Ramos (cell line): ENCODE measurements at regions not wholly inside any gene's neighbourhood (a gene's known extent, or its start where the extent isn't known, plus 50 kb on each side); places are given as distances from the start of the nearest gene placed in this dataset.
"Not testable (repeated sequence)": the region's sequence is repeated elsewhere in the genome, so short reads cannot be mapped to it uniquely, and the experiment has no call there.

ENCODE experiments used
- in situ Hi-C: fragments of 300-500 bp; cut with MboI; formaldehyde crosslinking; loops from one replicate; pipeline ENCODE4 v1.14.3; 2022; ENCODE audit warnings: low sequenced_read_pairs; ENCODE audit not compliant: unreplicated experiment

DNA sequence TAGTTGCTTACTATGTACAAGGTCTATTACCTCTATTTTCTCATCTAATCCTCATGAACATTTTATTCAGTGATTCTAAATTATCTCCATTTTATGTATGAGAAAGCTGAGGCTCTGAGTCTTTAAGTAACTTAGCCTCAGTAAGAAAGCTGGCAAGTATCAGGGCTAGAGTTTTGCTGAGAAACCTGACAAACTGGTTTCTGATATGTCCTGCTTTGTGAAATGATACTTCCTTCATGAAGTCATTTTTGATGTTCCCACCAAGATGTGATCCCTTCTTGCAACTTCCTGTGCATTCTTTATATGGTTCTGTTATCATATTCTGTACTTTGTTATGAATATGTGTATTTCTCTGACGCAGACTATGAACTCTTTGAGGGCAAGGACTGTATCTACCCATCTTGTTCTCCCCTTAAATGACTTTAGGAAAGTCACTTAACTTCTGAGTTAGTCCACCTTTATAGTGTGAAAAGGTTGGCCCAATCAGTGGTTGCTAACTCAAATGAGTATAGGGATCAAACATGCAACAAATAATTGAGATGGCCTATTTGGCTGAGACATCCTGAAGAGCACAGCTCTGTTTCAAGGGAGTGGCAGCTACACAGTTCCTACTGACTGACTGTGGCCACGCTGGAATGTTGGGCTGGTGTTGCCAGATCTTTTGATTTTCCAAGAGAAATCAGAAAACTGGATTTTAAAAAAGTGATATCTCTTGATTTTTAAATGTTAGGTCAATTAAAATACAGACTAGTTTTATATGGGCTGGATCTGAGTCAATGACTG lies 127.9 kb upstream of the AMOT start:
- in situ Hi-C loops, result no loop called here

DNA sequence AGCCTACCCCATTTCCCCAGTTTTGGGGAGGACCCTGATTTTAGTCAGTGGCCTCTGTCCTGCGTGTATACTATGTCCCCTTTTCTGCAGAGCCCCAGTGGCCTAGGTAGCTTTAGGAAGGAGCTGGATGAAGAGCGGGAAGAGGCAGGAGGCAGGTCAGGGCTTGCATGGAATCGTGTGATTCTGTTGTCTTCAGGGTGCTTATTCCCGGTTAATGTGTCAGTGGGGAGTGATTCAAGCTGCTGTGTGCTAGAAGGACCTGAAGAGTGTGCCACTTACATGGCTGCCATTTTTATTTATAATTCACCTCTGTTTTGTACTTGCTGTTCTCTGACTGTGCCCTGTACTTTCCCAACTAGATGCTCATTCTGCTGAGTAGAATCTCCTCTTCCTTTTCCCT lies 127.3 kb upstream of the AMOT start:
- in situ Hi-C loops, result no loop called here

DNA sequence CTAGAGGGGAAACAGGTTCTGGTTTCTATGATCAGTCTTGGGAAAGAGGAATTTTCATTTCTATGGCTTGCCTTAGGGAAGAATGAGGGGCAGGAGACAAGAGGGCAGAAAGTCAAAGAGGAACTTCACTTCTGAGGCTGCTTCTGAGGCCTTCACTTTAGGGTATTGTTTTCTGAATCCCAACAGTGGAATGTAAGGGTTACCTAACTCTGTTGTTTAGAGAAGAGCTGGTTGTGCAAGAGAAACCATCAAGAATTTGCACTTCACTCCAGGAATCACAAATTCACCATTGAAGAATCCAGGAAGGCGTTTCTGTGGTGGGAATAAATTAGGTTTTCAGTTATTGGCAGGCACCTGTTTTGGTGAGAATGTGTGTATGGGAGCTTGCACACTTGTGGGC lies 126.7 kb upstream of the AMOT start:
- in situ Hi-C loops, result no loop called here

DNA sequence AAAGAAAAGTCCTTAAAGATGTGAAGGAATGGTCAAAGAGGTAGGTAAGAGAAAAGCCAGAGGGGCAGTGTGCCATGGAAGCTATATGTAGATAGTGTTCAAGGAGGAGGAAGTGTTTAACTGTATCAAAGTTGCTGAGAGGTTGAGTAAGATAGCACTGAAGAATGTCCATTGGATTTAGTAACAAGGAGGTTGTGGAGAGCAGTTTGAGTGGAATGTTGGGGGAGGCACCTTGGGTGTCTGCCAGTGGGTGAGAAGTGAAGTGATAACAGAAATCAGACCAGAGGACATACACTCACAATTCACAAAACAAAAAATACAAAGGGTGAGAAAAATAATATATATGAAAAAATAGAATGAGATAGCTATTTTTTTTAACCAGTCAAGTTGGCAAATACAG lies 121.3 kb upstream of the AMOT start:
- in situ Hi-C loops, result no loop called here

DNA sequence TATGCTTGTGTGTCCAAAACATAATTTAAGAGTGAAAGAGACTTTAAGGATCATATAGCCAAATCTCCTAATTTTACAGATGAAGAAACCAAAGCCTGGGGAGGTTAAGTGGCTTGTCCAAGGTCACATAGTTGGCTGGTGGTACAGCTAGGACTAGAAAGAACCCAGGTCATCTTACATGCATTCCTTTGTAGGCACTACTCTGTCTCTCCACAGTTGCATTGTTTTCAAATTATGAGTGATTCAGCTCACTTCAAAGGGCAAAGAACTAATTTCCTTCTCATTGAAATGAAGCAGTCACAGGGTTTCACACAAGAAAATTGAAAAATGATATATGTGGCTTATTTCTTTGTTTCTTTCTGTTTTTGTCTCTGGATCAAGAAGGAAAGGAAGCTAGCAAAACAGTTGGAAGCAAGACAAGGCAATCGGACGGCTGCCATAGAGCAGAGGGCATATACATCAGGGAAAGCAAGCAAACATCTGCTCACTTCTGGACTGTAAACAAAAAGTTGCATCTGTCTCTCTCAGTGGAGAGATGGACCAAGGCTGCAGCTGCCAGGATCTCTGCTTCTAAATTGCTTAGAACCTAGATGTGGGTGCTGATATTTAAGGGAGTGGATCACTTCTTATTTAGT lies 107.5 kb upstream of the AMOT start:
- in situ Hi-C loops, result no loop called here

DNA sequence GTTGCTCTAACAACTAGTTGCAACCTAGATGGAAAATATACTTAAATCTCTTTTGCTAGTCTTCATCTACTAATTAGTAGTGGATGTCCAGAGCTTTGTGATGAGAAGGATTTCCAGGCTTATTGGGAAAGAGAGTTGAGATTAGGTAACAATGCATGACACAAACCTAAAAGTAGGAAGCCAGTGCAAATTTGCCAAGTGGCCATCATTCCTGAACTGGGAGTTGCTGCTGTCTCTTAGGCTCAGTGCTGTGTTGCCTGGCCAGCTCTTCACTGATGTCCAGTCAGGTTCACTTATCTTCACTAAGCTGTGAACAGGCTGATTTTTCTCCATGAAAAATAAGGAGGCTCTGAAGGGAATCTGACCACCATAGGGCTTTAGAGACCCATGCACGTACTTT lies 105.6 kb upstream of the AMOT start:
- in situ Hi-C loops, result no loop called here

DNA sequence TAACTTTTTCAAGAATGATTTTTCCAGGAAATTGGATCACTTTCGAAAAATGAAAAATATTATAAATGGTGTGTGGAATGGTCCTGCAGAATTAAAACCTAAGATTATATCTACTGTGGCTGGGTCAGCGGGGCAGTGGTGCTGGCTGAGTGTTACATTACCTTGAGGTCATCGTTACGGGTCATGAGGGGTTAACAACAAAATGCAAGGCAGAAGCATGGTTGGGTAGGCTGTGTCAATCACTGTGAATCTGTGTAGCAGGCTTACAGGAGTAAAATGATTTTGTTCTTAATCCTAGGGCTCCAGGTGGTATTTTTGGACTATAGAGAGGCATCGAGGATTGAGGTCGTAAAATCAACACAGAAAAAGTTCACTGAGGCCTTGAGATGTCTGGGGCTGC lies 105.2 kb upstream of the AMOT start:
- in situ Hi-C loops, result no loop called here

DNA sequence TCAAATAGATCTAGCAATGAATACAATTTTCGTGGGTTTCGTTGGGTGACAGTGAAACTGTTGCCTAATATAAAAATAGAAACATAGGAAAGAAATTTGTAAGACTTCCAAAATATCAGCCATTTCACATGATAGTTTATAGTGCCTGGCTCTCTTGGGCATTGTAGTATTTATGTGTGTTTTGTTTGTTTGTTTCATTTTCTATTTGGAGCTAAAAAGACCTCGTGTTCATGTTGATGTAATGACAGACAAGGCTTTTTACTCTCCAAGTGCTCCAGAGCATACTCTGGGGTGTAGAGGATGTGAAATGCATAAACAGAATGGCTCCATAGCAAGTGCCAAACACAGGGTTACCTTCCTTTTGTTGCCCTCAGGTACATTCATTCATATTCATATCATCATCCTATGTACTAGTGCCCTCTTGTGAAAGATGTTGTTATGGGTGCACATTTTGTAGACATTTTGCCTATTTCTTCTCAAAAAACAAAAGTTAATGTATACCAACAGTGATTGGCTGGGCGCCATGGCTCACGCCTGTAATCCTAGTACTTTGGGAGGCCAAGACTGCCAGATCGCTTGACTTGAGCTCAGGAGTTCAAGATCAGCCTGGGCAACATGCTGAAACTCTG lies 100.7 kb upstream of the AMOT start:
- in situ Hi-C loops, result no loop called here

DNA sequence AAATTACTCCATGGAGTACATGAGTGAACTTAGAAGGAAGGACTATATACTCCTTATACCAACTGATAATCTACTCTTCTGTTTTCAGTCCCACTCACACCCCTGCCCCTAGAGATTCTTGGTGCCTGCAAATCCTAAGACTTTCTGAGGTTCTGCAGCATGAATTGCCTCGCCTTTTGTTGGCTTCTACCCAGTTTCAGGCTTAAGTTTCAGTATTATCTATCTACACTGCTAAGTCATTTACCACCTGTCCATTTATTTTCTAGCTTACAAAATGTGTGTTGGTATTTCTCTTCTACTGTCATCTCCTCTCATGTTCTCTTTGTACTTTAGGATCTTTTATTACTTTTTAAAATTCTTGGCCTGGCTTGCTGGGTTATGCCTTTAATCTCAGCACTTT lies 94.4 kb upstream of the AMOT start:
- in situ Hi-C loops, result no loop called here

DNA sequence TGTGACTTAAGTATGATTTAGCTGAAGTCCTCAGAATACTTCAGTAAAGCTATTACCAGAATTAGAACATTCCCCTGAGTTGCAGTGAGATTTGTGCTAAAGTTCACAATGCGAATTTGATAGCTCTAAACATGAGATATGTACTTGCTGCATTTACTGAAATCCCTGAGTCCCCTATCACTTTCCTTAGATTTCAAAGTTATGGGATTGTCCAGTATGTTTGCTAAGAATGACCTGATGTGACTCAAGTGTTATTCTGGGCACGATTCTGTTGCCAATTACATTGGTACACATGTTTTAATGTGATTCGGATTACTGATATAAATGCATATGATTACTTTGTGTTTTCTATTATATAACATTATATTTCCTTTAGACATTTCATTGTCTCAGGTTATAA lies 91.3 kb upstream of the AMOT start:
- in situ Hi-C loops, result no loop called here

DNA sequence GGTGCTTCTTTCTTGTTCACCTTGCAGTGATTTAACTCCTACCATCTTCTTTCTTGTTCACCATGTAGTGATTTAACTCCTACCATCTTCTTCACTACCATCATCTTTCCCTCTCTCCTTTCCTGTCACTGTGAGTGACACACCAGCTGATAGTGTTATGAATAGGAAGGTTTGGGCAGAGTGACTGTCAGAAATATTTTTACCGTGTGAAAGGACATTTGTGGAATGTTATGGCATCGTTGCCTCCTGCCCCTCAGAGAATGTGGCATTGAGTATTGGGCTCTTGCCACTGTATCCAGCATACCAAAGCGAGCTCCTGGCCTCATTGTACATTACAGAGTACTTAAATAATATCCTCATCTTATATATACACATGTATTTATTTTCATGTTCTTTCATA lies 90.8 kb upstream of the AMOT start:
- in situ Hi-C loops, result no loop called here

DNA sequence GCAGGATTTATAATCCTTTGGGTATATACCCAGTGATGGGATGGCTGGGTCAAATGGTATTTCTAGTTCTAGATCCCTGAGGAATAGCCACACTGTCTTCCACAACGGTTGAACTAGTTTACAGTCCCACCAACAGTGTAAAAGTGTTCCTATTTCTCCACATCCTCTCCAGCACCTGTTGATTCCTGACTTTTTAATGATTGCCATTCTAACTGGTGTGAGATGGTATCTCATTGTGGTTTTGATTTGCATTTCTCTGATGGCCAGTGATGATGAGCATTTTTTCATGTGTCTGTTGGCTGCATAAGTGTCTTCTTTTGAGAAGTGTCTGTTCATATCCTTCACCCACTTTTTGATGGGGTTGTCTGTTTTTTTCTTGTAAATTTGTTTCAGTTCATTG lies 82.8 kb upstream of the AMOT start:
- in situ Hi-C loops, result not testable (repeated sequence)

DNA sequence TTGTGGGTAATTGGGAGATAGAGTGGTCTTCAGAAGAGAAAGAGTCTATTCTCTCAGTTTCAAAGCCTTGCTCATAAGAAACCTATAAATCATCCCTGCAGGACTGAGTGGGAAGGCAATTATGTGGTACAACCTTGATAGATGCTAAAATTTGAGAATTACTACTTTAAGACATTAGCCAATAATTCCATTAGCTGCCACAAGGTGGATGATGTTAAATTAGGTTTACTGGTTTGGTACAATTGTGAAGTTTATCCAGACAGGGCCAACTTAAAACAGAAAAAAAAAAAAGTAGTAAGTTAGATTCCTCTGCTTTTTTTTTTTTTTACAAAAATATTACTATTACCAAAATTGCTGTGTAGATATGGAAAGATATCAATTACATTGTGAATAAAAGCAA lies 73.2 kb upstream of the AMOT start:
- in situ Hi-C loops, result no loop called here

DNA sequence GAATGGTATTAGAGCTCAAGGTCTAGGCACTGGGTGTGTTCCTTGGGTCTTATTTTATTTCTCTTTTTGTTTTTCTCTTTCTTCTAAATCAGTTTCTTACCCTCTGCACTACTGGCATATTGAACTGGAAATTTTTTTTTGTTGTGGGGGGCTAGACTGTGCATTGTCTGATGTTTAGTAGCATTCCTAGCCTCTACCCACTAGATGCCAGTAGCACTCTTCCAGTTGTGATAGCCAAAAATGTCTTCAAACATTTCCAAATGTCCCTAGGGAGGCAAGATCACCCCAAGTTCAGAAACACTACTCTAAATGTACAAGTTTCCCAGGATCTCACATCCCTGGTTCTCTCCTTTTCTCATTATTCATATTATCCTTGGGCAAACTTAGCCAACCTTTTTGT lies 69.8 kb upstream of the AMOT start:
- in situ Hi-C loops, result no loop called here

DNA sequence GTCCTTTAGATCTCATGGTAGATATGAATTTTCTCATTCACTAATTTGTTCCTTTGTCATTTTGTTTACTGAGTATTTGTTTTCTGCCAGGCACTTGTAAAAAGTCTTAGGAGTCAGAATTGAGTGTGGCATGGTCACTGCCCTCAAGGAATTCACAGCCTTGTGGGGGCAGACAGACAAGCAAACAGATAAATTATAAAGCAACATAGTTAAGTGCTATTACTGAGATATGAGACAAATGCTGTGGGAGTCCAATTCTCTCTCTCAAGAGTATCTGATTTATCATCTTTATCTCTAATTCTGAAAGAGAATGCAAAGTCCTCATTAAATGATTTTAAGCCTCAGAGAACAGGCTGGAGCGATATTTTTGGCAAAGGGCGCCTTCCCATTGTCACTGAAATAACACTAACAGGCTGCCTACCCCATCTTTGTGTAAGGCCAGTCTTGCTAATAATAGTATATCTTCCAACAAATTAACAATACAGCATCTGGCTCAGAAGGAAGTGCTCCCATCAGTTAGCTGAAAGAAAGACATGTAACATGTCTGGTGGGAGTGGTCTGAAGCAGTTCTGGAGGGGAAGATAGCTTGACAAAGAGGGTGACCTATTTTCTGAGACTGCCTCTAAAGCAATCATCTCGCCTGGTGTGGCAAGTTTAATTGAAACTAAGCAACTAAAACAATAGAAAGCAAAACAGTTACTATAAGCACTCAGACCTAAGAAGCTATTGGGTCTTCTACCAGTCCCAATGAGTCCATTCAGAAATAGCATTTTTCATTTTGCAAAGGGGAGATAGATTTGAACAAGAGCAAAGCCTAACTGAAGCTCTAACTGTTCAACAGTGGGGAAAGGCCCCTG lies 61.5 kb upstream of the AMOT start:
- in situ Hi-C loops, result no loop called here

DNA sequence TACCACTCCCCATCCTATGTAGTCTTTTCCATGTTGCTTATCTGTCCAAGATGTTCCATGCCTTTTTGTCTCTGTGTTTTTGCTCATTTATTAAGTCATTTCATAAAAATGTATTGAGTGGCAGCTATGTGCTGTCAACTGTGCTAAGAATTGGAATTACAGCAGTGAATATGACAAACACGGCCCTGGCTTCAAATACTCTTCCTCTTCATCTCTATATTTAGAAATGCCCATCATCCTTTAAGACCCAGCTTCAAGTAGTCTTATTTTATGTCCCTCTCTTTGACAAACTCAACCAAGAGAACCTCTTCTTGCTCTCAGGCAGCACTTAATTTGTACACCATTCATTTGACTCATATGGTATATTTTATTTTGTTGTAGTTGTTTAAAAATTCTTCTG lies 55.4 kb upstream of the AMOT start:
- in situ Hi-C loops, result no loop called here
